HG03060 (cell line): ENCODE measurements at regions not wholly inside any gene's neighbourhood (a gene's known extent, or its start where the extent isn't known, plus 50 kb on each side); places are given as distances from the start of the nearest gene placed in this dataset.

Experiments
- ATAC-seq: cut with Tn5 transposase; IDR thresholded peaks from one replicate; pipeline ENCODE4 v1.9.1; 2021; ENCODE audit warnings: low read depth, moderate number of reproducible peaks; ENCODE audit not compliant: unreplicated experiment

DNA sequence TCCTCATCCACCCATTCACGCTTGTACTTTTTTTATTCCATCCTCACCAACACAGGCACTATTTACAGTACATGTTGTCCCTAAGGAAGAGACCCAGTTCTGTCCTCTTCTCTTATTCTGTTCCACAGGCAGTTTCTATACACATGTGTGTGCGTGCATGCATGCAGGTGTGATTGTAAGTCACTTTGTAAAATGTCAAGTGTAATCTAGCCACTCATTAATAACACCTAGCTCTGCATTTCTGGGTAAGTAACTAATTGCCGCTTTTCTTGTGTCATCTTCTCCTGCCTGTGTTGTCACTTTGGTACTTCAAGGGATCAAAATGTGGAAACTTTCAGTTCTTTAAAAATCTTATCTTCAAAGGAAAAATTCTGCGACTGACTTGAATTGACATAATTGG, 377.2 kb downstream of the SEC16B start:
- ATAC-seq: no peak

DNA sequence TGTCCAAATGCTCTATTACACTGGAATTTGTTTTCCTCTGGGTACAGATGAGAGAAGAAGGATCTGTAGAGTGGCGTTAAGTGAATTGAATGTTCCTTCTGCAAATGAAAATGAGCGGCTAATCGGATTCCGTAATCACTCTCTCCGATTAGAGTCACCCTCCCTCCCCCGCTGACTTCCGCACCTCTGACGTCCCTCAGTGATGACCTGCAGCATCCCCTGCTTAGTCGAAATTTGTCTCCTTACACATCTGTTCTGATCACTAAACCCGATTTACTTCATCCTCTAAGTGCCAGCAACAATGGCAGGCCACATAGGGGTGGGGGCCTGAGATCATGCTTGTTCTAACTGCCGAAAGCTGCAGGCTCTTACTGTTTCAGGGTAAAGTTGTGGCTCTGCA, 378.7 kb downstream of the SEC16B start:
- ATAC-seq: no peak

DNA sequence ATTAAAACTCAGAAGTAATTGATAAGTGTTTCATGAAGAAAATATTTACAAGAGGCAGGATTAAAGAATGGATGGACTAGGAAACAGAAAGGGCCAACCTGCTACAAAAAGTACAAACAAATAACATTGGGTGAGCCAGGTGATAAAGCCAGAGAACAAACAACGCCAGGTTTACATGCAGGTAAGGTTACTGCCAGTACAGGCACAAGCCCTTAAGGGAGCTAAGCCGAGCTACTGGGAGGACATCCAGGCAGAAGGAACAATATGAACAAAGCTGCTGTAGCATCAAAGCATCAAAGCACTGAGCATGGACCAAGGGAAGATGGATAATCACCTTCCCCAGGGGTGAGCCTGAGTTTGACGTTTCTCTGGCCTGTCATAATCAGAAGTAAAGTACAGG, 380.7 kb downstream of the SEC16B start:
- no peak for ATAC-seq

DNA sequence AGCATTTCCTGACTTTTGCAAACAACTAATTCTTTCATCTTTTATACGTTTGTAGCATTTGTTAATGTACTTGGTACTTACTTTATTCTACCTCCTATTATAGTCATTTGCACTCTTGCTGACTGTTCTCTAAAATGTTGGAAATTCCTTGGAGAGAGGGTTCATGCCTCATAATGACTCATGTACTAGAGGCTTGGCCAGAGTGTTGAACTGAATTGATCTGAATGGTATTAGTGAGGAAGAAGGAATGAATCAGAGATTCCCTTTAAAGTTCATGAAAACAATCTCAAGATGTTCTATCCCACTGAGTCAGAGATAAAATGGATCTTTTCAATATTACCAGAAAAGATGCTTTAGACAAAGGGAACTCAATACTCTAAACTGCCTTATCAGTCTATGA, 383.4 kb downstream of the SEC16B start:
- ATAC-seq: no peak

DNA sequence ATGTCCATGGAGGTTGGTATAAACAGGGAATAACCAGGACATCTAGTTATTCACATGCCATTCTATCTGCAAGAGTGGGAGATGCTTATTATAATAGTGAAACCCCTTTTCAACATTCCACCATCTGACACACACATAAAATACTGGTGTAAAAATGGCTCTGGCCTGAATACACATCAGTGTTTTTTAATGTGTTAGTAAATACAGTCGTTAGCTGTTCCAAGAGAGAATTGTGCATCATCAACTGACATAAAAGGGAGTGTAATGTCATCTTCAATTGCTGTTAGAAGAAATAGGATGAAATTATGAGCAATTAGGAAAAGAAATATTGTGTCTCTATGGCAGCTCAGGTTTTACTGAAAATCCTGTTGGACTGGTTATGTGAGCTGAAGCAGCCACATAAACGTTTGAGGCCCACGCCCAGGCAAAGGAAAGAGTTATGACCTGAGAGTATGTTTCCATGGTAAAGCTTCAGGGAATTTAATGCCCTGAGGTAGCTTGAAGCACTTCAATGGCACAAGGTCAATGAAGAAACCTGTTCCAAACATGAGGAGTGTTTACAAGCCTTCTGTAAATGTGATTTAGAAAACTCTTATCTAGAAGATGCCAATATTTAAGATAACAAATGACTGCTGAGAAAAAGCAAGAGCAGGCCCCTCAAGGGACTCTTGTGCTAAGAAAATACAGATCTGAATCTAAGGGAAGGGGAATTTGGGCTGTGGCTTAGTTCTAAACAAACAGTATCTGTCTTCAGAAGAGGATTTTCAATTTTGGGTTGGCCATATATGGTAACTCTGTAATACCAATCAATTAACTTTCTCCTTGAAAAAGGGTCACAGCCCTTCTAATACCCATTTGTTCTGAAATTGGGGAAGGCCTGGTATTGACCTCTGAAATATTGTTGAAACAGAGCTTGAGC, 384.3 kb downstream of the SEC16B start:
- ATAC-seq: no peak

DNA sequence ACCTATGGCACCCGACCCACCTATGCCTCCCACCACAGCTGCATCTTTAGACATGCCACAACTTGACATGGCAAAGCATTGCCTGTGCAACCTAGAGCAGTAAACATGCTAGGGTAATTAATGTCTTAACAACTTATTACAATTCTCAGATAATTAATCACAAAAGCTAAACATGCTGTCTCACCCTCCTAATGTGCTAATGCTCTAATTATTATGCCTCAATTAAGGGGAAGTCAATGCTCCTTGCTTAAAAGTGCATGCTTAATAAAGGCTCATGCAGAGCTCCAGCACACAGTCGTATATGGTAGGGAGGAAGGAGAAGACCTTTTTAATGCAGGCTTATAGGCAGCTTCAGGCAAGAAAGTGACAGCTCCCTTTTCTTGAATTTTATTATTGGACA, 396.0 kb downstream of the SEC16B start:
- no peak for ATAC-seq

DNA sequence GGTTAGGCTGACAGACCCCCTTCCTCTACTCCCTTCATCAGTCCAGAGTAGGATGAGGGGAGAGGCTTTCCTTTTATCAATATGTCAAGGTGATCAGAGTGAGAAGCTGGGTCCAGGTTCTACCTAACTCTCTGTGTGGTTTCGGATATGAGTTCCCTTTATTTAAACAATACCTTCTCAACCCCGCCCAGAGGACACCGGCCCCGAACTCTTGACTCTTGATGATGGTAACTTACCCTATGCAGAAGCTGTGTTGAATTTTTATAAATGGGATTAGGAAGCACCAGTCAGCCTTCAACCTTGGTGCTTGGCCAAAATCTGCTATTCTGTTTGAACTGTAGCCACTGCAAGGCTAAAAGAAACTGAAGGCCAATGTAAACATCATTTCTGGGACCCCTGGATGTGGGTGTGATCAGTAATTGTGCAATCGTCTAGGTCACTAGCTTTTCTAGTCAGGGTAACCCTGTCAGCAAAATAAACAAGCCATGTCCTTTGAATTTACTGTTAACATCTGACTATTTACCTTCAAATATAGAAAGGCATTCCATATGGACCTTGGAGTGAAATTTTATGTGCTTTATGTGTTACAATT, 398.3 kb downstream of the SEC16B start:
- no peak for ATAC-seq

DNA sequence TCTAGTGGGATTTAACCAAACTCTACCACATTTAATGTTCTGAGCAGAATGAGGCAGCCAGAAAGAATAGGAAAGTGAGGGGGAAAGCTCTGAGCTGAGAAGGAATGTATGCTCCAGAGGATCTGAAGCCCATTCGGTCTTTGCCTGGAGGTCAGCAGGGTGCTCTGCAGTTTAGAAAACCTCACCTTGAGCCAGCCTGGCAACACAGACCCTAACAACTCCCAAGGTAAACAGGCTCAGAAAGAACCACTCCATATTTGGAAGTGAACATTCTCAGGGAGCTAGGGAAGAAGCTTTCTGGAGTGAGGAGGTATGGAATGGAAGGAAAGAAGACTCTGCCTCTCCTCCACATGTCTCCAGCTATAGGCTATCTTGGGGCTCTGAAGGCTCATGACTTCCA, 398.8 kb downstream of the SEC16B start:
- no peak for ATAC-seq

DNA sequence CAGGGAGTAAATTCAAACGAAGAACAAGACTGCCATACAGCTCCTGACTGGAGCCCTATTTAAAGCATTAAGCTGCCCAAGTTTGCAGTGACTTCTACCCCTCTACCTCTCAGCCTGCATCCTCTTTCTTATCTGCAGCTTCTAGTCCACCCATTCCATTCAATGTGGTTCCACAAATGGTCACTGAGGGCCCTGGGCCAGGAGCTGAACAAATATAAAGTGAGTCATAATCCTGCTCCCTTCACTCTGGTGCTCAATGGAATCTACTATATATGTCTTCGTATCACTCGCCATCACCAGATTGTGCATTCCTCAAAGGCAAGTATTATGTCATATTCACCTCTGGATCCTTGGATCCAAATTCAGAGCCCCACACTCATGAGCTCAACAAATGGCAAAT, 398.7 kb downstream of the BRINP2 start:
- ATAC-seq: no peak

DNA sequence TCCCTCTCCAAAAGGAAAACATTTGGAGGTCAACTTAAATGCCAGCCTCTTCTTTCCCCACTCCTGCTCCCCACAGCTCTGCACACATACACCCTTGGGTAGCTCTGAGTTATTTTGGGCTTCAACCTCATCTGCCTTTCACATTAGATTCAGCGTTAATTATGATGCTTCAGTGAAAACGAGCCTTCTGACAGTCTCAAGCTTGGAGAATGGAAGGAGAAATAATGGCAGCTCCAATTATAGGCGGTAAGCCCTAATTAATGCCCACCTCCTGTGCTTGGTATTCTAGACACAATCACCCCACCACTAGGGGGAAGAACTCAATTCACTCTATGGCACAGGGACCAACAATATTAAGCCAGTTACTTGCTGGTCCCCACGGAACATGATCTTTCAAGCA, 397.9 kb downstream of the BRINP2 start:
- ATAC-seq: no peak

DNA sequence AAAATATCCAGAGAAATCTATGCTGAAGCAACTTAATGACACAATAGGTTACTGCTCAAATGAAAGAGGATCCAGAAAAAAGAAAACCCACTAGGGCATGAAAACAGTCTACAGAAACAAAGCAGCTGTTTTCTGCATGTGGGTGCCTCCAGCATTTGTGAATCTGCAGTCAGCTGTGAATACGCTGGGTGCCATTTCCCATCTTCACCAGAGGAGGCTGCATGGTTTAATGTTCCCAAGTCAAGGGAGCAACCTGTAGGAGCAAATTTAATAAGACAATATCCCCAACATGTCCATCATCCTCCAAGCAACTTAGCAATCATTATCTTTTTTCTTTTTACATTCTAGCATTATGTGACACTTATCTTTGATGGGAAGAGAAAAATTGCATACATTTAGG, 396.6 kb downstream of the BRINP2 start:
- no peak for ATAC-seq

DNA sequence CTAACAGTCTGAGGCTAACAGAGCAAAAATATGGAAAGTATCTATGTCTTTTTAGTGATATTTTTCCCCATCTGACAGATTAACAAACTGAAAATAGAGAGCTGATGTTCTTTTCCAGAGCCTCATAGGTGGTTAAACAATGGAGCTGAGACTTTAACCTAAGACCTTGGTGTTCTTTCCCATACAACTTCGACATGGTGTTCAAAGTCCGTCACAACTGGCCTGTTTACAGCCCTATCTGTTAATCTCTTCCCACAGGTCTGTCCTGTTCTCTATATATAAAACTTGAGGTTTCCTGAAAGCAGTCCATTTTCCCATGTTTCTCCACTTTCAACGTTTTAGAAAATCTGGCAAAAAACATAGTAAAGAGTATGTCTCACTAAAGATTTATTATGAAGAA, 395.7 kb downstream of the BRINP2 start:
- ATAC-seq: no peak

DNA sequence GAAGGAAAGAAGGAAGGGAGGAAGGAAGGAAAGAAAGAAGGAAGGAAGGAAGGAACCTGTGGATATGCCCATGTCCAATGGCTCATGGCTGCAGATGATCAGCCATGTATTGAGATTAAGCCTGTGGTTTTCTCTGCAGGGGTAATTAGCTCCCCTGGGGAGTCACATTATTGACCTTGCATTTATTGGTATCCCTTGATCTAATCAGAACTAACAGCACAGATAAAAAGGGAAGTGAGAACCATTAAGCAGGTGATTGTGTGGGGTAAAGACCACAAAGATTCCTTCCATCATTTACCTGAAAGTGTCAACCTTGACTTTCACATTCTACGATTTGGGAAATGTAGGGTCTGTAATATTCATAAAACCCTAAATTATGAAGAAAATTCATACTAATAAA, 390.7 kb downstream of the BRINP2 start:
- ATAC-seq: no peak

DNA sequence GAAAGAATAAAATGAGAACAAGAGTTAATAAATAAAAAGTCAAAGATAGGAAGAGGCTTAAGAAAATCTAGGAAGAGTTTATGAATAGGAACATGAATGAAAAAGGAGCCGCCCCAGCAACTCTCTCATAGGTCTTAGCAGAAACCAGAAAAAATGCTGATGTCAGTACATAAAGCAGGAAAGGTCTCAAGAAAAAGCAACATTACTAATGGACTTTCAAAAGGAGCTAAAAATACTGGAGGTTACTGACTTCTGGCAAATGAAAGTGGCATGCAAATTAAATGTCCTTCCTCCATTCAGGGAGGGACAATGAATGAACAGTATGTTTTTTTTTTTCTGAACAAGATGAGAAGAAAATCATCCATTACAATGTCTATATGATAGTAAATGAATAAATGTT, 387.6 kb downstream of the BRINP2 start:
- ATAC-seq: no peak

DNA sequence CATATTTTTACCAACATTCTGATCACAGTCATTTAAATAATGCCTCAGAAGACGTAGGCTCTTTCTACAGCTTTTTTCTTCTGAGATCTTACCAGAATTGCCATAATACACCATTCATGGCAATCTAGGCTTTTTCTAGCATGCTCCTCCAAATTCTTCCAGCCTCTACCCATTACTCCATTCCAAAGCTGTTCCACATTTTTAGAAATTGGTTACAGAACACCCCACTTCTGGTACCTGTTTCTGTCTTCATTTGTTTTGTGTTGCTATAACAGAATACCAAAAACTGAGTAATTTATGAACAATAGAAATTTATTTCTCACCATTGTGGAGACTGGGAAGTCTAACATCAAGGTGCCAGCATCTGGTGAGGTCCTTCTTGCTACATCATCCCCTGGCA, 385.4 kb downstream of the BRINP2 start:
- ATAC-seq: no peak

DNA sequence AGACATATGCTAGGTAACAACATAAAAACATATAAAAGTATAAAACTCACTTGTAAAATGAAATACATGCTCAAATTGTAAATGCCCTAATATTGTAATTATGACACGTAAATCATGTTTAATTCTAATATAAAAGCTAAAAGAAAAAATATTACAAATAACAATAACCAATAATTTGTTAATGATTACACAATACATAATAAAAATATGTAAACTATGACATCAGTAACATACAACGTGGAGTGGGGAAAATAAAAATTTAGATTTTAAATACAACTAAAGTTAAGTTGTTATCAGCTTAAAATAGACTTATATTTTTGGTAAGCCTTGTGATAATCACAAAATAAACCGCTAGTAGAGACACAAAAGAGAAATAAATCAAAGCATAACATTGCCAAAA, 376.4 kb downstream of the BRINP2 start:
- ATAC-seq: no peak

DNA sequence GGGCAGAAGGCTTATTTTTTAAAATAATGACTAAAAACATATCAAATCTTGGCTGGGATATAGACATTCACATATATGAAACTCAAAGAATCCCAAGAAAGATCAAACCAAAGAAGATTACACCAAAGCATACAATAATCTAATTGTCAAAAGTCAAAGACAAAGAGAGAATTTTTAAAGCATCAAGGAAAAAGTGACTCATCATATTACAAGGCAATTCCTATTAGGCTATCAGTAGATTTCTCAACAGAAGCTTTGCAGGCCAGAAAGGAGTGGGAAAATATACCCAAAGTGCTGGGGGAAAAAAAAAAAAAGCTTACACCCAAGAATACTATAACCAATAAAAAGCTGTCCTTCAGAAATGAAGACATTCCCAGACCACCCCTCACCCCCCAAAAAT, 375.6 kb downstream of the BRINP2 start:
- ATAC-seq: no peak

DNA sequence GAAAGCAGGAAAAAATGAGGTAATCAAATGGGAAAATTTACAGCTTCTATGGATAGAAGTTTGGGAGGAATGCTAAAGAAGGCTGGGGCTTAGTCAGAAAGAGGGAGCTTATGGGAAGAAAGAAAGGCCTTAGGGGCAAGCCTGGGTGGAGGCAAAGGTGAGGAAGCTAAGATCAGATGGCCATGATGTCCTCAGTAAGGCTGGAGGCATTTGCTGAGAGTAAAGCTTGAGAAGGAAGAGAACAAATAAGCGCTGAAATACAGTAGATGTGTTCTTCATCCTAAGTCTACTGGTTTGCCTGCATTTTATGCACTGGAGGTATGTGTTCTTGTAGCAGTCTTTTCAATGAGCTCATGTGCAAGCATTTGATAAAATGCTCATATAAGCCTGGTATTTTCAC, 355.4 kb downstream of the BRINP2 start:
- ATAC-seq: no peak

DNA sequence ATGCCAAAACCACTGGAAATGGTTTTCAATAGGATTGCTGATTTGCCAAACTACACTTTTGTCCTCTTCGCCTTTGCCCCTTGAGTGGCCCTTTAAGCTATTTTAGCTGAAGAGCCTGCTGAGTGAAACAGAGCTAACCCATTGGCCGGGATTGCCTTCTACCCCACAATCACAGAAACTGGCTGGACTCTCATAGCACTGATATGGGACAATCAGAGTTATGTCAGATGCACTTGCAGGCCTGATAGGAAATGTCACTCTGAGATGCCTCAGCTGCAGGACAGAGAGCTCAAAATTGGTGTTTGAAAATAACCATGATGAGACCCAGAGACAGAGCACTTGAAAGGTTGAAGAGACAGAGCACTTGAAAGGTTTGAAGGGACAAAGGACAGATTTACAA, 354.4 kb downstream of the BRINP2 start:
- no peak for ATAC-seq

DNA sequence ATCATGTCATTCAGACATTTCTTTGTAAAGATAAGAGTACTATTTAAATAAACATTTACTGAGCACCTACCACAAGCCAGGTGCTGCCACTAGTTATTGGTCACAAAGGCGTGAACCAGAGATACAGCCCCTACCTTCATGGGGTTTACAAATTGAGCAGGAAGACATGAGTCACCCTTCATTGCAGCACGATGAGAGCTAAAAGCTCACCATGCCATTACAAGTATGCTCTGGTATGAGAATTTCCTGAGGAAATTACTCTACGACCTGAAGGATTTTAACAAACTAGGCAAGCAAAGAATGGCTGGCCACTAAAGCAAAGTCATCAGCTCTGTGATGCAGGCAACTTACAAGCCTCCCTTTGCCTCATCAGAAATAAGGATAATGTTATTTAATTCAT, 346.8 kb downstream of the BRINP2 start:
- no peak for ATAC-seq

DNA sequence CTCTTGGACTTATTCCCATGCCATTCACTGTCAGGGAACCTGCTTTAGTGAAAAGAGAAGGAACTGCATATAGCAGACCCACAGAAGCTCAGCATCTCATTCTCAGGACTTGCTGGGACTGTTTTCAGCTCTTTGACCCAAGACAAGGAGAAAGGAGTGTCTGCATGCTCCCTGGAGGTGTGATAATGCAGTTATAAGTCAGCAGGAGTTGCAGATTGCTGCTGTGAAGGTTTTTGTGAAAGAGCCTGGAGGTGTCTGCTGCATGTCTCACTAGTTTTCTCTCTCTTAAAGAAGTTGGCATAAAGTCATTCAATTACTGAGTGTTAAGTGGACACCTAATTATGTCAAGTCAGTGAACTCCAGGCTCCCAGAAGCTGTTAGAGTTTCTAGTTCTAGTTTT, 343.4 kb downstream of the BRINP2 start:
- no peak for ATAC-seq

DNA sequence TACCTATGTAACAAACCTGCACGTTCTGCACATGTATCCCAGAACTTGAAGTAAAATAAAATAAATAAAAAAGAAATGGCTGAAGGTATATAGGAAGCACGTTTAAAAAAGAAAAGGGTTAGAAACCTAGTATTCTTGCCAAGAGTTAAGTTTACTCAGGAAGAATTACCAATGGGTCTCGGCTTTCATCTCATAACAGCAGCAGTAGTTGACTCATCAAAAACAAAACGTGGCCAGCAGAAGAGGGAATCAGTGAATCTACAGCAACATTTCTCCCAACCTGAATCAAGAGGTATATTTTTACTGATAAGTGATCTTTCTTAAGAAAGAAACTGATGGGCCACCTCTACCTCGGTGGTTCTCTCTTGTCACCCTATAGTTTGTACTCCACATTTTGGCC, 340.3 kb downstream of the BRINP2 start:
- ATAC-seq: no peak
